Endothelial cell (in vitro differentiated cells): ENCODE measurements at regions not wholly inside any gene's neighbourhood (a gene's known extent, or its start where the extent isn't known, plus 50 kb on each side); places are given as distances from the start of the nearest gene placed in this dataset.

Experiments
- DNase-seq: peaks from one replicate; pipeline ENCODE4 v3.0.0; 2021; ENCODE audit warnings: low spot score
- H3K27ac Mint-ChIP-seq: one replicate; pipeline ENCODE4 v1.8.0; 2021; ENCODE audit warnings: mixed read lengths, inconsistent platforms; ENCODE audit not compliant: unreplicated experiment
- H3K27me3 Mint-ChIP-seq: one replicate; pipeline ENCODE4 v1.8.0; 2021; ENCODE audit warnings: mild to moderate bottlenecking, moderate library complexity, mixed read lengths, inconsistent platforms; ENCODE audit not compliant: unreplicated experiment
- H3K36me3 Mint-ChIP-seq: one replicate; pipeline ENCODE4 v1.8.0; 2021; ENCODE audit warnings: mild to moderate bottlenecking, low read depth, mixed read lengths, inconsistent platforms; ENCODE audit not compliant: unreplicated experiment
- H3K4me1 Mint-ChIP-seq: one replicate; pipeline ENCODE4 v1.8.0; 2021; ENCODE audit warnings: mild to moderate bottlenecking, mixed read lengths, inconsistent platforms; ENCODE audit not compliant: unreplicated experiment
- H3K4me3 Mint-ChIP-seq: one replicate; pipeline ENCODE4 v1.8.0; 2021; ENCODE audit warnings: mild to moderate bottlenecking, mixed read lengths, inconsistent platforms; ENCODE audit not compliant: unreplicated experiment
- H3K9me3 Mint-ChIP-seq: one replicate; pipeline ENCODE4 v1.8.0; 2021; ENCODE audit warnings: mixed read lengths, inconsistent platforms; ENCODE audit not compliant: unreplicated experiment
- TF ChIP-seq, protein P1 (sequence below): fragments of 200-600 bp; sonication (generic); IDR thresholded peaks from one replicate; pipeline ENCODE4 v1.5.0; 2021; ENCODE audit warnings: antibody characterized with exemption; ENCODE audit not compliant: unreplicated experiment

DNA sequence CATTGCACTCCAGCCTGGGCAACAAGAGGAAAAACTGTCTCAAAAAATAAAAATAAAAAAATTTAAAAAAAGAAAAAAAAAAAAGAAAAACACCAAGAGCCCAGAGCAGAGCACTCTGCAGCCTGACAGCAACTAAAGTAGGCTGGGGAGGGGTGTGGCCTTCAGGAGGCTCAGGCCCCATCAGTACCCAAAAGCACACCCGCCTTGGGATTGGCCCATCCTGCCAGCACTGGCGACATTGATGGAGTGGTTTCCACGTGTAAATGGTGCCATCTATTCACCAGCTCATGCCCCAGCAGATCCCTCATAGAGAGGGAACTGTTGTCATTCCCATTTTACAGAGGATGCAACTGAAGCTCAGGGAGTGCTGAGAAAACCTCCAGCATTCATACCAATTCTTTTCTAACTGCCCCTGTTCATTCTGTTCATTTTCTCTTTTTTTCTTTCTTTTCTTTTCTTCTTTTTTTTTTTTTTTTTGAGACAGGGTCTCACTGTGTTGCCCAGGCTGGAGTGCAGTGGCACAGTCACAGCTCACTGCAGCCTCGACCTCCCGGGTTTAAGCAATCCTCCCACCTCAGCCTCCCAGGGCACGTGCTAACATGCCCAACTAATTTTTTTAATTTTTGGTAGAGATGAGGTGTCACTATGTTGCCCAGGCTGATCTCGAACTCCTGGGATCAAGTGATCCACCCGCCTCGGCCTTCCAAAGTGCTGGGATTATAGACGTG lies 89.3 kb downstream of the IRF2BPL start:
- Mint-ChIP-seq H3K27me3 (no peaks in the 10 kb centered on the region), H3K9me3 (peaks cover 4% of the 10 kb centered on the region), H3K4me3 (no peak overlapping the region), H3K36me3 (no peaks in the 10 kb centered on the region), H3K27ac (no peak overlapping the region), H3K4me1 (no peaks in the 10 kb centered on the region)
- no peak for DNase-seq
- TF ChIP-seq, protein P1, sequence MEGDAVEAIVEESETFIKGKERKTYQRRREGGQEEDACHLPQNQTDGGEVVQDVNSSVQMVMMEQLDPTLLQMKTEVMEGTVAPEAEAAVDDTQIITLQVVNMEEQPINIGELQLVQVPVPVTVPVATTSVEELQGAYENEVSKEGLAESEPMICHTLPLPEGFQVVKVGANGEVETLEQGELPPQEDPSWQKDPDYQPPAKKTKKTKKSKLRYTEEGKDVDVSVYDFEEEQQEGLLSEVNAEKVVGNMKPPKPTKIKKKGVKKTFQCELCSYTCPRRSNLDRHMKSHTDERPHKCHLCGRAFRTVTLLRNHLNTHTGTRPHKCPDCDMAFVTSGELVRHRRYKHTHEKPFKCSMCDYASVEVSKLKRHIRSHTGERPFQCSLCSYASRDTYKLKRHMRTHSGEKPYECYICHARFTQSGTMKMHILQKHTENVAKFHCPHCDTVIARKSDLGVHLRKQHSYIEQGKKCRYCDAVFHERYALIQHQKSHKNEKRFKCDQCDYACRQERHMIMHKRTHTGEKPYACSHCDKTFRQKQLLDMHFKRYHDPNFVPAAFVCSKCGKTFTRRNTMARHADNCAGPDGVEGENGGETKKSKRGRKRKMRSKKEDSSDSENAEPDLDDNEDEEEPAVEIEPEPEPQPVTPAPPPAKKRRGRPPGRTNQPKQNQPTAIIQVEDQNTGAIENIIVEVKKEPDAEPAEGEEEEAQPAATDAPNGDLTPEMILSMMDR, result no peak

DNA sequence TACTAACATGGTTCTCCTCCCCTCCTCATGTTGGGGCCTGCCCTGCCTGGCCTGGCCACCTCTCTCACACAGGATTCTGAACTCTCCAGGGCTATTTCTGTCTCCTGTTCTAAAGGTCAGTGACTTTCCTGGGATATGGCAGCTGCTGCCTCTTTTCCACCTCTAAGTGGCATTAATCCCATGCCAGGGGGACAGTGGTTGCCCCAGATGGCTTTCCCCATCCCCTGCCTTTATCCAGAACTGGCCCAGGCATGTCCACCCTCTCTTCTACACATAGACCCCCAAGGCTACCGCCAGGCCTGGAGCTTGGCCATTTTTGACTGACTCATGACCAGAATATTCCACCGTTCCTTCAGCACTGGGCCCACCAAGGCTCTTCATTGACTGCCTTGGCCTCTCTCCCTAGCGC lies 90.4 kb downstream of the IRF2BPL start:
- Mint-ChIP-seq H3K9me3 (peaks cover 2% of the 10 kb centered on the region), H3K27ac (no peak overlapping the region), H3K4me1 (no peaks in the 10 kb centered on the region), H3K27me3 (peaks cover 2% of the 10 kb centered on the region), H3K36me3 (no peaks in the 10 kb centered on the region), H3K4me3 (no peak overlapping the region)
- DNase-seq, result no peak
- TF ChIP-seq, protein P1, result no peak

DNA sequence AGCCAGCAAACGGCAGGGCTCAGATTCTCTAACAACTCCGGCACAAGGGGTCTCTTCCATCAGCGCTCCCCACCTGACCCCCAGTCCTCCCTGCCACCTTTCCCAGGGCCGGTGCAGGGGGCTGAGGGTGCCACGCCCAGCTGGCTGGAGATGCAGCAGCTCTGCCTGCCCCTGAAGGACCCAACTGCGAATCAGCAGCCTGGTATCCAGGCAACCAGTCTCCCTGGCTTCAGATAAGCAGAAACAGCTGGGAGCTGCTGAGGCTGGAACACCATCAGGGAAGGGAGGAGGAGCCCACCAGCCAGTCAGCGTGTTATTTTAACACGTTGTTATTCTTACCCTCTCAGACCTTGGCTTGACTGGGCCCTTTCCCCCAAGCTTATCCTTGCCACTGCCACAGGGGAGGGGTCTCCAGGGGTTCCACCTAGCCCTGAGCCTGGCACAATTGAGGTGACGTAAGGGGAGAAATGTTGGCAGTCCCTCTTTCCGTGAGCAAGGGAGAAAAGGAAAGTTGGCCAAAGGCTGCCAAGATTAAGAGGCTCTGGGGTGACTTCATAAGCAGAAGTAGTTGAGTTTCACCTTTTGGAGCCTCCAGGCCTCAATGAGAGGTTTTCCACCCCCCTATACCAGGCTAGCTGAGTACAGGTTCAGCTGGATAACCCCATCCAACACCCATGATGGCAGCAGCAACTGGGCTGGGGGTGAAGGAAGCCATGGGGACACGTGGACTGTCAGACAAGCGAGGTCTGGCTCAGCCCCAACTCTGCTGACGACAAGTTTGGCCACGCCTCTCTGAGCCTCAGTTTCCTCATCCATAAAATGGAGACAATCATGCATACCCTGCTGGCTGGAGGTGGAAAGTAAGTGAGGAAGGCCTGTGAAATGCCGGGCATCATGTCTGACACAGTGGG lies 91.1 kb downstream of the IRF2BPL start:
- TF ChIP-seq, protein P1, result no peak
- Mint-ChIP-seq H3K36me3 (no peaks in the 10 kb centered on the region), H3K4me1 (no peaks in the 10 kb centered on the region), H3K4me3 (no peak overlapping the region), H3K27ac (no peak overlapping the region), H3K9me3 (no peaks in the 10 kb centered on the region), H3K27me3 (peaks cover 6% of the 10 kb centered on the region)
- no peak for DNase-seq

DNA sequence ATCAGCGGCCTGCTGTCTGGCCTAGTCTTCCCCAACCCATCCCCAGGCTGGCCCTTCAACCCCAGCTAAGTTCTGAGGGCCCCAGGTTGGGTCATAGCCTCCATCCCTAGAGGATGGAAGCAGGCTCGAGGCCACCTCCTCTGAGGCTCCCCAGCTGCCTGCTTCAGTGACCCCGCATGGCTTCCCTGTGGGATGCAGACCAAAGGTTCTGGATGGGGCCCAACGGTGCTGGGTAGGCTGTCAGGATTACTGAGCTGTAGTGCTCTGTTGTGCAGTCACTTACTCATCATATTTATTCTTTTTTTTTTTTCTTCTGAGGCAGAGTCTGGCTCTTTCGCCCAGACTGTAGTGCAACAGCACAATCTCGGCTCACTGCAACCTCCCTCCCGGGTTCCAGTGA lies 92.0 kb downstream of the IRF2BPL start:
- Mint-ChIP-seq H3K27me3 (peaks cover 6% of the 10 kb centered on the region), H3K4me1 (no peaks in the 10 kb centered on the region), H3K36me3 (no peaks in the 10 kb centered on the region), H3K4me3 (no peak overlapping the region), H3K9me3 (no peaks in the 10 kb centered on the region), H3K27ac (no peak overlapping the region)
- DNase-seq, result no peak
- TF ChIP-seq, protein P1, result no peak

DNA sequence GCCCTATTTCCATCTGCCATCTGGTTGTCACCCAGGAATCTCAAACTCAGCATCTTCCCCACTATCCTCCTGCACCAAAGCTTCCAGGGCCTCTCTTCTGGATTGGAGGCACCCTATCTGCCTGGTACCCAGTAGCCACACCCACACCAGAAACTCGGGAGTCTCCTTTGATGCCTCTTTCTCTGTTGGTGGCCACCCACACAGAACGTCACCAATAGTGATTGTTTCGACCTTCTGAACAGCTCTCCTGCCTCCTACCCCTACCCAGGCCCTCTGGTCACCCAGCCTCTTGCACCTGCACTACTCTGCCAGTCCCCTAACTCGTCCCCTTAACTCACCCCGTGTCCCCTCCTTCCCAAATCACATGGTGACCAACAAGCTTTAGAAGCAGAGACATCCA lies 95.0 kb downstream of the IRF2BPL start:
- no peak overlapping the region for H3K27ac Mint-ChIP-seq
- no peak overlapping the region for H3K4me3 Mint-ChIP-seq
- DNase-seq, result no peak
- H3K36me3 Mint-ChIP-seq, result no peaks in the 10 kb centered on the region
- peaks cover 6% of the 10 kb centered on the region for H3K4me1 Mint-ChIP-seq
- H3K9me3 Mint-ChIP-seq, result no peaks in the 10 kb centered on the region
- TF ChIP-seq, protein P1, result no peak
- H3K27me3 Mint-ChIP-seq, result peaks cover 6% of the 10 kb centered on the region
